Neural crest cell (in vitro differentiated cells): ENCODE measurements at regions not wholly inside any gene's neighbourhood (a gene's known extent, or its start where the extent isn't known, plus 50 kb on each side); places are given as distances from the start of the nearest gene placed in this dataset.

Experiments used
- DNase-seq: peaks from one replicate; pipeline ENCODE4 v3.0.0; 2021; ENCODE audit warnings: low read depth, mixed read lengths, low spot score
- H3K27ac Mint-ChIP-seq: one replicate; pipeline ENCODE4 v1.8.0; 2021; ENCODE audit warnings: mild to moderate bottlenecking, mixed read lengths; ENCODE audit not compliant: unreplicated experiment
- H3K27me3 Mint-ChIP-seq: 2 replicates; pipeline ENCODE4 v1.8.0; 2021; ENCODE audit warnings: low read depth, mild to moderate bottlenecking, mixed read lengths
- H3K36me3 Mint-ChIP-seq: 2 replicates; pipeline ENCODE4 v1.8.0; 2021; ENCODE audit warnings: low read depth, mild to moderate bottlenecking, mixed read lengths
- H3K4me1 Mint-ChIP-seq: 2 replicates; pipeline ENCODE4 v1.8.0; 2021; ENCODE audit warnings: mixed read lengths
- H3K4me3 Mint-ChIP-seq: one replicate; pipeline ENCODE4 v1.8.0; 2021; ENCODE audit warnings: mild to moderate bottlenecking, mixed read lengths
- H3K9me3 Mint-ChIP-seq: 2 replicates; pipeline ENCODE4 v1.8.0; 2021; ENCODE audit warnings: mixed read lengths
- CTCF ChIP-seq: fragments of 200-600 bp; sonication (generic); conservative IDR thresholded peaks from 2 replicates; pipeline ENCODE4 v1.5.0; 2021; ENCODE audit warnings: antibody characterized with exemption, mild to moderate bottlenecking

DNA sequence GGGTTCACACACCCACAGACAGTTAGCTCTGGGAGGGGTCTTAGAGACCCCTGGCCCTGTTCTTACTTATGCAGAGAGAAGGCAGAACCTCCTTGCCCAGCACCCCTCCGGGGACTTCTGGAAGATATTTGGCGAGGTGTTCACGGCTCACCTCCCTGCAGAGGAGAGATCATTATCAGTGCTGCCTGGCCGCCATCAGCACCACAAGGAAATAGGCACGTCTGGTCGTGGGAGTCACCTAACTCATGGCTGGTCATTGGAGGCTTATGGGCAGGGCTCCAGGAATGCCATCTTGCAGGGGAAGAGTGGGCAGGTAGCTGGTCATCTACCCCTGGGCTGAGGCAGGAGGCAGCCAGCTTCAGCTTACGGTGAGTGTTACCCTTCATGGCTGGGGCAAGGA, 189.4 kb downstream of the RPS24 start:
- Mint-ChIP-seq H3K36me3 (no peaks in the 10 kb centered on the region), H3K27me3 (no peaks in the 10 kb centered on the region), H3K4me1 (peaks cover 19% of the 10 kb centered on the region), H3K9me3 (no peaks in the 10 kb centered on the region), H3K27ac (no peak overlapping the region), H3K4me3 (no peak overlapping the region)
- TF ChIP-seq CTCF = no peak
- no peak for DNase-seq

GRCh38 chr10:78224602-78225001, 190.9 kb downstream of the RPS24 start:
- Mint-ChIP-seq H3K4me1 (peaks cover 6% of the 10 kb centered on the region), H3K27me3 (no peaks in the 10 kb centered on the region), H3K36me3 (no peaks in the 10 kb centered on the region), H3K9me3 (no peaks in the 10 kb centered on the region), H3K4me3 (no peak overlapping the region), H3K27ac (no peak overlapping the region)
- TF ChIP-seq CTCF = no peak
- DNase-seq = no peak

DNA sequence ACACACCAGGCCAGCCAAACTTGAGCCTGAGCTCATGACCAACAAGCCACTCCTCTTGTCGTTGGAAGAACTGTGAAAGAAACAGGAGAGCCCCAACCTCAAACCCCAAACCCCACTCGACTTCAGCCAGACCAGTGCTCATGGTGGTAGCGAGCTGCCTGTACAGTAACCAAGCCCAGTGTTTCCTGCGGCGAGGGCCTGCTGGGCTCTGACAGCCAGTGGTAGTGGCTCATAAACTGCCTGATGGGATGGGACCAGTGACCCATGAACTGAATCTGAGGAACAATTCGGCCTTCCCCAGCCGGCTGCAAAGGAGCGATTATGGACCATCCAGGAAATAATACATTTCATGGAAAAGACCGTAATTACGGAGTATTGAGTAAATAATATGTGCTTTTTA, 191.9 kb downstream of the RPS24 start:
- Mint-ChIP-seq H3K27ac (no peak overlapping the region), H3K36me3 (no peaks in the 10 kb centered on the region), H3K9me3 (no peaks in the 10 kb centered on the region), H3K27me3 (no peaks in the 10 kb centered on the region), H3K4me3 (no peak overlapping the region), H3K4me1 (peaks cover 6% of the 10 kb centered on the region)
- no peak for TF ChIP-seq CTCF
- DNase-seq = no peak

DNA sequence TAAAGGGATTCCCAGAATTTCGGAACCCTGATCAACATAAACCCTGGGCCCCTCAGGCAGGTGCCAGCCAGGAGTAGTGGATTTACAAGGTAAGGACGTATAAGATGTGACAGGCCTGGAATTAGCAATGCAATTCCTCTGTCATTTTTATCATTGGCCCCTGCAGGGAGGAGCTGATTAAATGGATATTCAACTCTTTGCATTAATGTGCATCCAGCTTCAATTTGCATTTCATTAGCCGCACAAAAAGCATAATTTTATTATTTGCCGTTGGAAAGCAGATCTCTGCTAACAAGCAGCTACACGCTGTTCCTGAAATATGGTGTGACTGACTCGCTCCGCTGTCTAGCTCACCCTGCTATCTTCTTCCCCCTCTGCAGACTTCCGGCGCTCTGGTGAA, 195.8 kb downstream of the RPS24 start:
- Mint-ChIP-seq H3K27ac (no peak overlapping the region), H3K4me1 (peaks cover 5% of the 10 kb centered on the region), H3K9me3 (no peaks in the 10 kb centered on the region), H3K27me3 (no peaks in the 10 kb centered on the region), H3K4me3 (no peak overlapping the region), H3K36me3 (no peaks in the 10 kb centered on the region)
- no peak for DNase-seq
- no peak for TF ChIP-seq CTCF

GRCh38 chr10:78229950-78230675, 196.4 kb downstream of the RPS24 start:
- H3K4me1 Mint-ChIP-seq = peaks cover 5% of the 10 kb centered on the region
- TF ChIP-seq CTCF = no peak
- no peaks in the 10 kb centered on the region for H3K36me3 Mint-ChIP-seq
- H3K27ac Mint-ChIP-seq = no peak overlapping the region
- H3K27me3 Mint-ChIP-seq = no peaks in the 10 kb centered on the region
- no peak overlapping the region for H3K4me3 Mint-ChIP-seq
- H3K9me3 Mint-ChIP-seq = no peaks in the 10 kb centered on the region
- no peak for DNase-seq
